ENCODE measurements at regions not wholly inside any gene's neighbourhood (a gene's known extent, or its start where the extent isn't known, plus 50 kb on each side); places are given as distances from the start of the nearest gene placed in this dataset.

DNA sequence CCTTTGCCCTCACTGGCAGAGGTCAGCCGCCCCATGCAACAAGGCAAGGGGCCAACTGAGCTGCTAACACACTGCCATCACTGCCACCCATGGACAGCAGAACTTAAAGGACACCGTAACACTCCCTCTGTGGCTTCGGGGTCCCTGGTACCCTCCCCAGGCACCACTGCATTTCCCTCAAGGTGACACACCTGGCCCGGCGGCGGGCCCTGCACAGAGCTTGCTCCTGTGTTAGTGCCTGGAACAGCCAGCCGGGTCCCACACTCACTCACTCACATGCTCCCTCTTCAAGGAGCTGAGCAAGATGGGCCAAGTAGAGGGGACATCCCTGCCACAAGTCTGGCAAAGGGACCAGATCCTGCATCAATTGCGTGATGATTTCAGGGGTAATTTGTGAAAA lies 126.5 kb upstream of the SOX4 start:
- H3K9me3 ChIP-seq (replicated peaks in 1 of 3): no peaks in the 10 kb centered on the region
- TF ChIP-seq POLR2A (IDR thresholded peaks at IDR 0.05): no peak
- TF ChIP-seq, protein P1, sequence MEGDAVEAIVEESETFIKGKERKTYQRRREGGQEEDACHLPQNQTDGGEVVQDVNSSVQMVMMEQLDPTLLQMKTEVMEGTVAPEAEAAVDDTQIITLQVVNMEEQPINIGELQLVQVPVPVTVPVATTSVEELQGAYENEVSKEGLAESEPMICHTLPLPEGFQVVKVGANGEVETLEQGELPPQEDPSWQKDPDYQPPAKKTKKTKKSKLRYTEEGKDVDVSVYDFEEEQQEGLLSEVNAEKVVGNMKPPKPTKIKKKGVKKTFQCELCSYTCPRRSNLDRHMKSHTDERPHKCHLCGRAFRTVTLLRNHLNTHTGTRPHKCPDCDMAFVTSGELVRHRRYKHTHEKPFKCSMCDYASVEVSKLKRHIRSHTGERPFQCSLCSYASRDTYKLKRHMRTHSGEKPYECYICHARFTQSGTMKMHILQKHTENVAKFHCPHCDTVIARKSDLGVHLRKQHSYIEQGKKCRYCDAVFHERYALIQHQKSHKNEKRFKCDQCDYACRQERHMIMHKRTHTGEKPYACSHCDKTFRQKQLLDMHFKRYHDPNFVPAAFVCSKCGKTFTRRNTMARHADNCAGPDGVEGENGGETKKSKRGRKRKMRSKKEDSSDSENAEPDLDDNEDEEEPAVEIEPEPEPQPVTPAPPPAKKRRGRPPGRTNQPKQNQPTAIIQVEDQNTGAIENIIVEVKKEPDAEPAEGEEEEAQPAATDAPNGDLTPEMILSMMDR (IDR thresholded peaks at IDR 0.05): no peak
- no peaks in the 10 kb centered on the region for H3K27me3 ChIP-seq
- intact Hi-C loops (cut with DNase I): no loop called here
- no peaks in the 10 kb centered on the region for H3K4me1 ChIP-seq (replicated peaks in 1 of 2)
- H3K4me3 ChIP-seq: no peak overlapping the region
- H3K27ac ChIP-seq: no peak overlapping the region
- WGBS, 4 donors: 94 to 100% (median 96%) methylated on average over 2 to 8 of the region's 8 CpGs
- no peak for DNase-seq
- H3K36me3 ChIP-seq (replicated peaks in 1 of 2): no peaks in the 10 kb centered on the region

- Histone ChIP-seq H3K27ac (no peak overlapping the region), H3K36me3 (replicated peaks in 1 of 2) (no peaks in the 10 kb centered on the region), H3K4me1 (replicated peaks in 1 of 2) (no peaks in the 10 kb centered on the region), H3K27me3 (no peaks in the 10 kb centered on the region), H3K4me3 (no peak overlapping the region), H3K9me3 (replicated peaks in 1 of 3) (no peaks in the 10 kb centered on the region)
- DNase-seq: no peak
- no peak for TF ChIP-seq POLR2A (IDR thresholded peaks at IDR 0.05)
- TF ChIP-seq, protein P1 (IDR thresholded peaks at IDR 0.05): no peak
- intact Hi-C loops (cut with DNase I): no loop called here
- 71 to 92% (median 86%) methylated on average over 1 of the region's 1 CpG for WGBS, 4 donors
These were observed 125.1 kb upstream of the SOX4 start for GRCh38 chr6:21468461-21468860.

DNA sequence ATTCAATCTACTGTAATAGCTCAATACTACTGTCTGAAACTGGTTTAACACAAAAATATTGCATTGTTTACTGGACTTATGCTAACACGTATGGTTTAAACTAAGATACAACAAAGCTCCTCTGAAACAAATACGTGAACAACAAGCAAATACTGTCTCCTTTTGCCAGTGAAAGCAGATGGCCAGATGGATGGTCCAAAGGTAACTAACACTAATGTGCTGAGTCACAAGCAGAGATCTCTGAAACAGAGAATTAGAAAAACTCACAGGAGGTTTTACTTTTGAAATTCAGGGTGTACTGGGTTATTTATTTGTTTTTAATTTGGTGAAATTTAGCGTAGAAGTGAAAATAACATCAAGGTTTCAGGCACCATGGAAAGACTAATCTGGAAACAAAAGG lies 124.3 kb upstream of the SOX4 start:
- no peak for DNase-seq
- H3K4me3 ChIP-seq: no peak overlapping the region
- intact Hi-C loops (cut with DNase I): no loop called here
- H3K9me3 ChIP-seq (replicated peaks in 1 of 3): no peaks in the 10 kb centered on the region
- H3K4me1 ChIP-seq (replicated peaks in 1 of 2): no peaks in the 10 kb centered on the region
- no peak for TF ChIP-seq POLR2A (IDR thresholded peaks at IDR 0.05)
- TF ChIP-seq, protein P1 (IDR thresholded peaks at IDR 0.05): no peak
- H3K27me3 ChIP-seq: no peaks in the 10 kb centered on the region
- no peak overlapping the region for H3K27ac ChIP-seq
- 82 to 95% (median 91%) methylated on average over 3 of the region's 3 CpGs for WGBS, 4 donors
- H3K36me3 ChIP-seq (replicated peaks in 1 of 2): no peaks in the 10 kb centered on the region

DNA sequence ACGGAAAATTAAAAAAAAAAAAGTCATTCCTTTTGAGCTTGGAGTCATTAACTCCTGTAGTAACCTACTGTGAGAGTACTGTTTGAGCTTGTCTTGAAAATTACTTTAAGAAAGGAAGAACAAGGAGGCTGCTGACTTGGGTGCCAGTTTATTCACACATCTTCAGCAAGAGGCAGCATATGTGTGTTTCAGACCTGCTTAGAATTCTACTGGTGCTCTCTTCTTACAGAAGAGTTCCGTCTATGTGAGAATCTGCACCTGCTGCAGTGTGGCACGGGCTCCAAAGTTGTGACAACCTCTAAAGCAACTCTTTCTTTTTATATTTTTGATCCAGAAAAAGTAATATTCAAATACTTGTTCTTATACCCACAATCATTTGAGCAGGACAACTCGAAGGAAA lies 117.4 kb upstream of the SOX4 start:
- H3K36me3 ChIP-seq (replicated peaks in 1 of 2): no peaks in the 10 kb centered on the region
- intact Hi-C loops (cut with DNase I): no loop called here
- WGBS, 4 donors: 73 to 86% (median 80%) methylated on average over 4 of the region's 4 CpGs
- no peak overlapping the region for H3K27ac ChIP-seq
- H3K4me3 ChIP-seq: no peak overlapping the region
- no peak for DNase-seq
- no peaks in the 10 kb centered on the region for H3K27me3 ChIP-seq
- H3K4me1 ChIP-seq (replicated peaks in 1 of 2): peaks cover 7% of the 10 kb centered on the region in 2 donors
- TF ChIP-seq, protein P1 (IDR thresholded peaks at IDR 0.05): no peak
- no peak for TF ChIP-seq POLR2A (IDR thresholded peaks at IDR 0.05)
- H3K9me3 ChIP-seq (replicated peaks in 1 of 3): no peaks in the 10 kb centered on the region

All from adrenal gland (tissue), 9 donors.